PC-9 (cell line): ENCODE measurements at regions not wholly inside any gene's neighbourhood (a gene's known extent, or its start where the extent isn't known, plus 50 kb on each side); places are given as distances from the start of the nearest gene placed in this dataset.
"Not testable (repeated sequence)": the region's sequence is repeated elsewhere in the genome, so short reads cannot be mapped to it uniquely, and the experiment has no call there.

Experiments
- CTCF ChIP-seq: fragments of 200-600 bp; sonication (generic); conservative IDR thresholded peaks from 2 replicates; pipeline ENCODE4 v1.6.1; 2017; ENCODE audit warnings: mixed run types, antibody characterized with exemption, mild to moderate bottlenecking, moderate library complexity
- EZH2 ChIP-seq: fragments of 200-600 bp; sonication (generic); IDR thresholded peaks from 2 replicates; pipeline ENCODE4 v1.8.0; 2017; ENCODE audit warnings: antibody characterized with exemption, low read depth

- TF ChIP-seq CTCF, EZH2: not testable (repeated sequence)
Observed at GRCh38 chr10:2315045-2315485, 577.7 kb upstream of the ADARB2 start.
